HEK293T (cell line): ENCODE measurements at regions not wholly inside any gene's neighbourhood (a gene's known extent, or its start where the extent isn't known, plus 50 kb on each side); places are given as distances from the start of the nearest gene placed in this dataset.

Source experiments
- BHLHE40 ChIP-seq: fragments of 450-650 bp; IDR thresholded peaks from 2 replicates; pipeline ENCODE4 v1.6.1; 2016; ENCODE audit warnings: mild to moderate bottlenecking, moderate library complexity, borderline replicate concordance
- CTBP1 ChIP-seq: fragments of 450-650 bp; IDR thresholded peaks from 2 replicates; pipeline ENCODE4 v1.6.1; 2016; ENCODE audit warnings: borderline replicate concordance
- ELF4 ChIP-seq: fragments of 450-650 bp; IDR thresholded peaks from 2 replicates; pipeline ENCODE4 v1.6.1; 2017; ENCODE audit warnings: antibody characterized with exemption
- FOXA1 ChIP-seq: fragments of 450-650 bp; IDR thresholded peaks from 2 replicates; pipeline ENCODE4 v1.6.1; 2016; ENCODE audit warnings: mild to moderate bottlenecking
- FOXK2 ChIP-seq: fragments of 450-650 bp; IDR thresholded peaks from 2 replicates; pipeline ENCODE4 v1.6.1; 2016; ENCODE audit warnings: mild to moderate bottlenecking
- FOXM1 ChIP-seq: fragments of 450-650 bp; IDR thresholded peaks from 2 replicates; pipeline ENCODE4 v1.6.1; 2017; ENCODE audit warnings: mild to moderate bottlenecking, borderline replicate concordance
- HDGF ChIP-seq: fragments of 450-650 bp; IDR thresholded peaks from 2 replicates; pipeline ENCODE4 v1.6.1; 2017; ENCODE audit warnings: antibody characterized with exemption, borderline replicate concordance
- L3MBTL2 ChIP-seq: fragments of 450-650 bp; conservative IDR thresholded peaks from 2 replicates; pipeline ENCODE4 v1.6.1; 2016; ENCODE audit warnings: mild to moderate bottlenecking
- LEF1 ChIP-seq: fragments of 450-650 bp; IDR thresholded peaks from 2 replicates; pipeline ENCODE4 v1.6.1; 2017; ENCODE audit warnings: mild to moderate bottlenecking, borderline replicate concordance
- PKNOX1 ChIP-seq: fragments of 450-650 bp; IDR thresholded peaks from 2 replicates; pipeline ENCODE4 v1.6.1; 2016
- SP1 ChIP-seq: fragments of 450-650 bp; IDR thresholded peaks from 2 replicates; pipeline ENCODE4 v1.6.1; 2017
- ZNF384 ChIP-seq: fragments of 450-650 bp; IDR thresholded peaks from 2 replicates; pipeline ENCODE4 v1.6.1; 2016

GRCh38 chr11:33606762-33607161 lies 93.9 kb downstream of the C11orf91 start:
- no peak for TF ChIP-seq SP1
- no peak for TF ChIP-seq FOXM1
- TF ChIP-seq FOXA1 = no peak
- no peak for TF ChIP-seq BHLHE40
- TF ChIP-seq L3MBTL2 = no peak
- TF ChIP-seq CTBP1 = no peak
- no peak for TF ChIP-seq ELF4
- no peak for TF ChIP-seq ZNF384
- TF ChIP-seq PKNOX1 = no peak
- no peak for TF ChIP-seq HDGF
- no peak for TF ChIP-seq FOXK2
- no peak for TF ChIP-seq LEF1
